Right renal pelvis (tissue), 4 donors: ENCODE measurements at regions not wholly inside any gene's neighbourhood (a gene's known extent, or its start where the extent isn't known, plus 50 kb on each side); places are given as distances from the start of the nearest gene placed in this dataset.
"Not testable (repeated sequence)": the region's sequence is repeated elsewhere in the genome, so short reads cannot be mapped to it uniquely, and the experiment has no call there.

Source experiments
- DNase-seq, 4 donors: peaks; one replicate each; pipeline ENCODE4 v3.0.0-alpha.2; 2013; ENCODE audit warnings: low read depth in 4 of 4, low spot score in 3 of 4, missing footprints in 1 of 4

DNA sequence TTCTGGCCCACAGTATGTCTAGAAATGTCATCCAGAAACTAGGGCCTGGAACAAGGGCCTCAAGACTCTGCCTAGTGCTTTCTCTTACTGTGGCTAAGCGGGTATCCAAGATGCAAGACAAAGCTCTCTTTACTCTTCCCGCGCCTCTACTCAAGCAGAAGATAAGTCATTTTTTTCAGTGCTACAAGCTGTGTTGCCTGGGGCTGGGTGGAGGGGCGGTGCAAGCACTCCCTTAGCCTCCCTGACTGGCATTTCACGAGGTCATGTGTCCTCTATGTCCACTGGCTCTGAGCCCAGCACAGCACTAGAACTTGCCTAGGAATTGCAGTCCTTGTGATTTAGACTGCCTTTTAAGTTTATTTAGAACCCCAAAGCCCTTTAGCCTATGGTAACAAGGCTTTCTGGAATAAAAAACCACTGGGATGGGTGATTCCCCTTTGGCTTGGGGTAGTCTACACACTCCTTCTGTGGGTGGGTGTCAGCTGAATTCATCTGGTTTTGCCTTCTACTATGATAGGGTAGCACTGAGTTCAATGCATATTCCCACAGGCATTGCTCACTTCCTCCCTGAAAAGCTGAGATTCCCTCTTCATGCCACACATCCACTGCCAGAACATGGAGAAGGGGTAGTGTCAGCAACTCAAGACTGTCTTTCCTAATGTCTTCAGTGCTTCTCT lies 371.8 kb upstream of the KCND2 start:
- DNase-seq = no peak

DNA sequence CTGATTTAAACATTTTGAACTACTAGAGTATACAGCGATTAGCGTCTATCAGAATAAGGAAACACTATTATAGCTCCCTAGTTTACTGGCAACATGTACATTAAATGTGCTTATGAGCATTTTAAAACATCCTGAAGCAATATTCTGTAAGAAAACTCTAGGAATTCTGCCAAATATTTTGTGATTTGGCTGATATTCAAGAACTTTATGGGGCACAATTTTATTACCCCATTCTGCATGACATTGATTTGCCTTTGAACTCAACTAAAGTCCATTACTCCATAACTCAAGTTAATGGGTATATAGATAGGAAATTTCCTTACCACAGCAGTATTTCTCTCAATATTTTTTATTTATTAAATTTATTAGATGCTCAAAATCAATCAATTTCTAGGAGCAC lies 369.9 kb upstream of the KCND2 start:
- peak in 2 of 4 donors; percentile 10 to 25 for DNase-seq

DNA sequence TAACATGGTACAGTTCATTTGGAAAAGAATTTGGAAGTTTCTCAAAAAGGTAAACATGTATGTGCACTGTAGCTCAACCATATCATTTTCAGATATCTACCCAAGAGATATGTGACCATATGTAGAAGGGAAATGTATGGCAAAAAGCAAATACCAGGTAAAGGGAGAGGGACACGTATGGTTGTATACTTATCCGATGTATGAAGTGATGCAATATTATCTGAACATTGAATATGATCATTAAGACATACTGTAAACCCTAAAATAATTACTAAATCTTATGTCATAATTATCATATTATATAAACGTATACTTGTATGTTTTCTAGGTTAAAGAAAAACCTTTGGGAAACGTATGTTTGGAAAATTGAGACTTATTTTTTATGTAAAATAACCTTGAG lies 367.5 kb upstream of the KCND2 start:
- no peak for DNase-seq

DNA sequence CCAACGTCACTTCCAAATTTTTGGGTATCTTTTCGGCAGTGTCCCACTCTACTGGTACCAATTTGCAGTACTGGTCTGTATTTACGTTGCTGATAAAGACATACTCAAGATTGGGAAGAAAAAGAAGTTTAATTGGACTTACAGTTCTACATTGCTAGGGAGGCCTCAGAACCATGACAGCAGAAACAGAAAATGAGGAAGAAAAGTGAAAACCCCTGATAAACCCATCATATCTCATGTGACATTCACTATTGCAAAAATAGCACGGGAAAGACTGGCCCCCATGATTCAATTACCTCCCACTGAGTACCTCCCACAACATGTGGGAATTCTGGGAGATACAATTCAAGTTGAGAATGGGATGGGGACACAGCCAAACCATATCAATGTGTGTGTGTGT lies 364.0 kb upstream of the KCND2 start:
- DNase-seq = no peak

DNA sequence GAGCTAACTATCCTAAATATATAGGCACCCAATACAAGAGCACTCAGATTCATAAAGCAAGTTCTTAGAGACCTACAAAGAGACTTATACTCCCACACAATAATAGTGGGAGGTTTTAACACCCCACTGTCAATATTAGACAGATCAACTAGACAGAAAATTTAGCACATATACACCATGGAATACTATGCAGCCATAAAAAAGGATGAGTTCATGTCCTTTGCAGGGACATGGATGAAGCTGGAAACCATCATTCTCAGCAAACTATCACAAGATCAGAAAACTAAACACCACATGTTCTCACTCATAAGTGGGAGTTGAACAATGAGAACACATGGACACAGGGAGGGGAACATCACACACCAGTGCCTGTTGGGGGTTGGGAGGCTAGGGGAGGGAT lies 358.9 kb upstream of the KCND2 start:
- DNase-seq = not testable (repeated sequence)

DNA sequence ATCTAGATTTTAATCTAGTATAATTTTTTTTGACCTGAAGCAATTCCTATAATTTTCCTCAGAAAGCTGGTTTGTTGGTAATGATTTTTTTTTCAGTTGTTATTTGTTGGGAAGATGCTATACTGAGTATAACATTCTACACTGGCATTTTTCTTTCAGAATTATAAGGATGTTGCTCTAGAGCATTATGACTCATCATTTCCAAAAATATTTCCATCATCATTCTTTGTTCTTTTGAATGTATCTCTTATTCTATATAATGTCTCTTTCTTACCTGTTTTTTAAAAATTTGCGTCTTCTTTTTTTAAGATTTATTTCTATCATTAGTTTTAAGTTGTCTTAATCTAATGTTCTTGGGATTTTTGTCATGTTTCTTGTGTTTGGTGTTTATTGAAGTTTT lies 356.5 kb upstream of the KCND2 start:
- DNase-seq = no peak

DNA sequence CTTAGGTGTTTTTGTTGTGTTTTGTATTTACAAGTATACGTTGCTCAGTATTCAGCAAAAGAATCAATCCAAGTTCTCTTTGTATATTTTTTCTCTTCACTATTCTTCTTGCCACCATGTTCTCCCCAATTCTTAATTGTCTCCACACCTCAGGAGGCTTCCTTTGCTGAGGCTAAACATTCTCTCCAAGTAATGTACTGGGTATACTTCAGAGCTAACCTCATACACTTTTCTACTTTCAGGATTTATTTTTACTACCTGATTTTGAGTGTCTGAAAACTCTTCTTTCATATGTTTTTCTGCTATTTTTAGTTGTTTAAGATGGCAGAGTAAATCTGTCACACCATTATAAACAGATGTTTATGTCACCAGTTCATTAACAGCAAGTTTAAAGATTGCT lies 354.8 kb upstream of the KCND2 start:
- no peak for DNase-seq

DNA sequence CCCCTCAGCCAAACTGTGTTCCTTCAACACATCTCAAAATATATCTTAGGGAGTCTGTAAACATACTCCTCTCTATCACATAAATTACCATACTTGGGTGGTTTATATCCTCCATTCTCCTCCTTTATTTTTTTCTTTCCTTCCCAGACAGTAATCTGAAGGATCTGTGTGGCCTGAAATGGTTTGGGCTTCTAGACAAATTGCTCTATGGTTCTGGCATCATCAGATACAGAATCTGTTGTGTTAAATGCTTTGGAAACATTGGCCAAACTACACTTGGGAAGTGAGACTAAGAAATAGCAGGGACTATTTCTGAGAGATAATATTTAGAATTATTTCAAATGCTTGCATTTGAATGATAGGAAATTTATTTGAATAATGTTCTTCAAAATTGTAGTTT lies 353.0 kb upstream of the KCND2 start:
- no peak for DNase-seq

DNA sequence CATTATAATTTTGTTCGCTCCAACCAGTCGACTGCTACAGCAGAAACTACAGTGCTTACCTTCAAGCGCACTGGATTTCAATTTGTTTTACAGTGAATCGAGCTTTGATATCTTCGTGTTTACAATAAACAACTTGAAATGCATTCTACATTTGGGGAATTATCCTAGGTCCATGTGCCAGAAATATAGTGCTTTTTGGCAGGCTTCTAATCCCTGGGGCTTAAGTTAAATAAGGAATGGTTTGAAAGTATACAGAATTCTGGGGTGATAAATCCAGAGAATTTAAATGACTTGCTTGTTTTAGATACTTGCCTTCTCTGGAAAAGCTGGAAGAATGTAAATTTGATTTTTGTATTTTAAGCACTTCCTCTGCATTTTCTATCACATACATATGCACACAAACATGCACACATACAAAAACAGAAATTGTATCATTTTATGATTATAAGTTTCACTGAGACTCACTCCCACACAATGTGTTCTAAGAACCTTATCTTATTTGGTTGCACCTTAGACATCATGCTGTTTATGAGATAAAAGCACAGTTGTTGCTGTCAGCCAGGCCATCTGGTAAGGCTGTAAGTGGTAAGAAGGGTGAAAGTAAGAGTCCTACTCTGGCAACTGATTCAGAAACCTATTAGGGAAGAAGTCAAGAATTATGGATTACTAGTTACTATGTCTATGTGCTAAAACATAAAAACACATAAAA lies 347.2 kb upstream of the KCND2 start:
- DNase-seq = no peak

DNA sequence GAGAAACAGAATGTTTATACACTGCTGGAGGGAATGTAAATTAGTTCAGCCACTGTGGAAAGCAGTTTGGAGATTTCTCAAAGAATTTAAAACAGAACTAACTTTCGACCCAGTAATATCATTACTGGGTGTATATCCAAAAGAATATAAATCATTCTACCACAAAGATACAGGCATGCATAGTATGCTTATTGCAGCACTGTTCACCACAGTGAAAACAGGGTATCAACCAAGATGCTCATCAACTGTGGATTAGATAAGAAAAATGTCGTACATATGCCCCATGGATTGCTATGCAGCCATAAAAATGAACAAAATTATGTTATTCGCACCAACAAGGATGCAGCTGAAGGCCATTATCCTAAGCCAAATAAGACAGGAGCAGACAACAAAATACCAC lies 343.1 kb upstream of the KCND2 start:
- no peak for DNase-seq

DNA sequence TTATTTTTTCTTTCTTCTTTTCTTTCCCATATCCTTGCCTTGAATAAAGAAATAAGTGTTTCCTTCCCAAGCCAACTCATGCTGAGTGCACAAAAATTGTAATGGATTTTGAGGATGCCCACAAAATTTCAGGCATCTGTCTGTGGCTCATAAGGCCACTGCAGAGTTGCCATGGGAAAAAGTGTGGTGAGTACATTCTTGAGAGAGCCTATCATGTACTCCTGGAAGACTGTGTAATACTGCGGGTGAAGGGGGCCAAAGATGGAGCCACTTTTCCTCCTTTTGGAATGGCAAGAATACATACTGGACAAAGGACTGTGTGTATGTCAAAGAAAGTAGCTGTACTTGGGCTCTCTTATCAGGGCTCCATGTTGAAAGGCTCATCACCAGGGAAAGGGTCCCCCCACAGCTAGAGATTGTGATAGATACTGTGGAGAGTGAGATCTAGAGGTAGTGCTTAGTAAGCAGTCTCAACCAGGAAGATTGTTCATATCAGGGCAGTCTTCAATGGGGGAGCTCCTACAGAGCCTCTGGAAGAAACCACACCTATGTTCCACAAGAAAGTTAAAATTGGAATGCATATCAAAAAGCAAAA lies 341.6 kb upstream of the KCND2 start:
- DNase-seq = no peak

DNA sequence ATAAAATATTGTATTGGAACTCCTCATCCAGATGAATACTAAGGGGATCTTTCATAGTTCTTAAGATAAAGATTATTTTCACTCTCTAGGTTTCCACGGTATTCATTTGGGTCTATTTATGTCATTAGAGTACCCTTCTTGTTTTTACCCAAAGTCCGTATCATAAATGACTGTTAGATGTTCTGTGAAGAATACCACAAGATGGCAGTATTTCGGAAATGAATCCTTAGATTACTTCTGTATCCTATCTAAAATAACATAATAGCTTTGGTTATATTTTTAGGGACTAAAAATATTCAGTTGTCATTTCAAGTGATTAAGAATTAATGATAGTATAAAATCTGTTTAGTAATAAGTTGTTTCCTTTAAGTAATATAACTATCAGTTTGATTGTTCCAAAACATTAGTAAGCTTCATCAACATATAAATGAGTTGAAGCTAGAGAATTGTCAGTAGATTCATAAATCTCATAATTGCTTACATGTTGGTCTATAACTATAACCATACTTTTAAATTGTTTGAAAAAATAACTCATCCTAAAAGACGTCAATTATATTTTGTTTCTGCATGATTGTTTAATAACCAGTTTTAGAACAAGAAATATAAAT lies 337.5 kb upstream of the KCND2 start:
- DNase-seq = peak; percentile 5 to 12 (median 8)

DNA sequence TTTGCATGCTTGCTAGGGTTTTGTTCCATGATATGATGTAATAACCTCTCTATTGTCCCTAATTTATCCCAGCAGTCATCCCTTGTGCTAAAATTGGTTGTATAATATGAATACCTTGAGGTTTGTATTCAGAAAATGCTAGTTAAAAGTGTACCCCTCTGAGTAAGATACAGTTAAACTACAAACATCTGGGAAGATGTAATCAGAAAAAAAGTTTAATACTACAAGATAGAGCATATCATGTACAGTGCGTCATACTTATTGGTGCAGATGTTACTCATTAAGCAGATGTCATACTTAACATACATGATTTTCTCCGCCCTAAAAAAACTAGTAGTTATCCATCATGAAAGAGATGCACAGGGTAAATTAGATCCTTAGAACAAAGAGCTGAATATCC lies 336.1 kb upstream of the KCND2 start:
- no peak for DNase-seq

DNA sequence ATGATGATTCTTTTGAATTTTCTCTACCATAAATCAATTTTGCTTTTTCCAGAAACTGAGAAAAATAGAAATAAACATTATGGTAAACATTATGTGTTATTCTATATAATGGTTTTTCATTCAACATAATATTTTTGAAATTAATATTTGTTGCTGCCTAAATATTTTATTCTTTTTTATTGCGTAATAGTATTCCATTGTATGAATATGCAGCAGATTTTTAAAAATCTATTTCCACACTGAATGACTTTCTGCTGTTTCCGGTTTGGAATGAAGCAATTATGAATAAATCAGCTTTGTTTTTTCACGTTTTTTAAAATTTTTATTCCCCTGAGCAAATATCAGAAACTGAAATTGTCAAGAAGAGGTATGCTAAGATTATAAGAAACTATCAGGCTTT lies 335.2 kb upstream of the KCND2 start:
- no peak for DNase-seq

DNA sequence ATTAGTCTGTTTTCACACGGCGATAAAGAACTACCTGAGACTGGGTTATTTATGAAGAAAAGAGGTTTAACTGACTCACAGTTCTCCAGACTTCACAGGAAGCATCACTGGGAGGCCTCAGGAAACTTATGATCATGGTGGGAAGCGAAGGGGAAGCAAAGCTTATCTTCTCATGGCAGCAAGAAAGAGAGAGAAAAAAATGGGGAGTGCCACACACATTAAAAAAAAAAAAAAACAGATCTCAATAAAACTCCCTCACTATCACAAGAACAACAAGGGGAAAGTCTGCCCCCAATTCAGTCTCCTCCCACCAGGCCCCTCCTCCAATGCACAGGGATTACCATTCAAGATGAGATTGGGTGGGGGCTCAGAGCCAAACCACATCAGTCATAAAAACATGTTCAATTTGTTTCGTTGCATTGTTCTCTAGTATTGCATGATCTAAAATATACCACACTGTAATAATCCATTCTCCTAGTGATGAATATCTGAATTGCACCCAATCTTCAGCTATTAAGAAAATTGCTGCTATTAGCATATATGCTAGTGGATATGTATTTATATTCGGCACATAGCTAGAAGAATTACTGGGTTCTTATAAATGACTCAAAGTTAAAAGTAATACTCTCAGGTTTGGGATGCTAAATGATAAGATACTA lies 328.9 kb upstream of the KCND2 start:
- DNase-seq = no peak

DNA sequence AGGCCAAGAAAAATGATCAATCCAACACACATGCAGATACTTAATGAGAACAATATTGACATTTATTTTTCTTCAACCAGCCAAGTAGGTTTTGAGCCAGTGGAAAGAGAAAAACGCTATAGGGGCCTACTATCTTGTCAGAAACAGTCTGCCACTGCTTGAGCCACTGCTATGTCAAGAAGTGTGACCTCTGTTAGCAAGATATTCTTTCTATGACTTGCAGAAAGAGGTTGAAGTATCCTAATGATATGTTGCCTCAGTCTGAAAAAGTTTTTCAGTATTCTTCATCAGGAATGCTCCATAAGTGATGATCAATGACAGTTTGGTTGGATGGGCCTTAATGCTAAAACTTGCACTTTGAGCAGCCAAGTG lies 328.4 kb upstream of the KCND2 start:
- DNase-seq = no peak

DNA sequence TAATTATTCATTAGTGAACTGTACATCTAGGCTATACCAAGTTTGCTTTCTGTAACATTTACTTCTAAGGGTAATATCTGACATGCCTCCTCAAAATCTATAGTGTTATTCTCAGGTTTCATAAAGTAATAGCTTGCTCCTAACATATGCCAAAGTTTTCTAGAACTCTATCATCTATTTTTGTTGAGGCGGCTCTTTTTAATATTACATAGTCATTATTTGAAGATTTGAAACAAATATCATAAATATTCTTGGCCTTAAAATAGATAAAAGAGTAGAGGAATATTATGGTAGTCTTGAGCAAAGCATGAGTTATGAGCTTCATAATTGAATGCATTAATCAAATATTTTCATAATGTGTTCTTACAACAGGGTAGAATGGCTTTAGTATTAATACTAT lies 327.2 kb upstream of the KCND2 start:
- DNase-seq = no peak

DNA sequence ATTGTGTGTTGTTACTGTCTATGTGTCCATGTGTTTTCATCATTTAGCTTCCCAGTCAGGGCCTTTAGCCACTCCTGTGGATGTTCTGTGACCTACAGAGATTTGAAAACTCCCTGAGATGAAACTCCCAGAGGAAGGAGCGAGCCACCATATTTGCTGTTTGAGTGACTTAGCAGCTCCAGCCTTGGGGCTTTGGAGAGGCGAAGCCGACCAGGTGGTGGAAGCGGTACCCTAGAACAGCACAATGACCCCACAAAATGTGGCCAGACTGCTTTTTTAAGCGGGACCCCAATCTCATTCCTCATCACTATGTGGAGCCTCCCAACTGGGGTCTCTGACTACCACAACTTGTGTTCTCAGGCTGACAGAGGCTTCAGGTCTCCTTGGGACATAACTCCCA lies 323.9 kb upstream of the KCND2 start:
- DNase-seq = no peak

DNA sequence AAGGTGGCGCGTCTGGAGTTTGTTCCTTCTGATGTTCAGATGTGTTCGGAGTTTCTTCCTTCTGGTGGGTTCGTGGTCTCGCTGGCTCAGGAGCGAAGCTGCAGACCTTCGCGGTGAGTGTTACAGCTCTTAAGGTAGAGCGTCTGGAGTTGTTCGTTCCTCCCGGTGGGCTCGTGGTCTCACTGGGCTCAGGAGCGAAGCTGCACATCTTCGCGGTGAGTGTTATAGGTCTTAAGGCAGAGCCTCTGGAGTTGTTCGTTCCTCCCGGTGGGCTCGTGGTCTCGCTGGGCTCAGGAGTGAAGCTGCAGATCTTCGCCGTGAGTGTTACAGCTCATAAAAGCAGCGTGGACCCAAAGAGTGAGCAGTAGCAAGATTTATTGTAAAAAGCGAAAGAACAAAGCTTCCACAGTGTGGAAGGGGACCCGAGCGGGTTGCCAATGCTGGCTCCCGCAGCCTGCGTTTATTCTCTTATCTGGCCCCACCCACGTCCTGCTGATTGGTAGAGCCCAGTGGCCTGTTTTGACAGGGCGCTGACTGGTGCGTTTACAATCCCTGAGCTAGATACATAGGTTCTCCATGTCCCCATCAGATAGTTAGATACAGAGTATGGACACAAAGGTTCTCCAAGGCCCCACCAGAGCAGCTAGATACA lies 322.5 kb upstream of the KCND2 start:
- not testable (repeated sequence) for DNase-seq

DNA sequence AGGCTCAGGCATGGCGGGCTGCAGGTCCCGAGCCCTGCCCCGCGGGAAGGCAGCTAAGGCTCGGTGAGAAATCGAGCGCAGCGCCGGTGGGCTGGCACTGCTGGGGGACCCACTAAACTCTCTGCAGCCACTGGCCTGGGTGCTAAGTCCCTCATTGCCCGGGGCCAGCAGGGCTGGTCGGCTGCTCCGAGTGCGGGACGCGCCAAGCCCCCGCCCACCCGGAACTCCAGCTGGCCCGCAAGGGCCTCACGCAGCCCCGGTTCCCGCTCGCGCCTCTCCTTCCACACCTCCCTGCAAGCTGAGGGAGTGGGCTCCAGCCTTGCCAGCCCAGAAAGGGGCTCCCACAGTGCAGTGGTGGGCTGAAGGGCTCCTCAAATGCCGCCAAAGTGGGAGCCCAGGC lies 321.4 kb upstream of the KCND2 start:
- not testable (repeated sequence) for DNase-seq

DNA sequence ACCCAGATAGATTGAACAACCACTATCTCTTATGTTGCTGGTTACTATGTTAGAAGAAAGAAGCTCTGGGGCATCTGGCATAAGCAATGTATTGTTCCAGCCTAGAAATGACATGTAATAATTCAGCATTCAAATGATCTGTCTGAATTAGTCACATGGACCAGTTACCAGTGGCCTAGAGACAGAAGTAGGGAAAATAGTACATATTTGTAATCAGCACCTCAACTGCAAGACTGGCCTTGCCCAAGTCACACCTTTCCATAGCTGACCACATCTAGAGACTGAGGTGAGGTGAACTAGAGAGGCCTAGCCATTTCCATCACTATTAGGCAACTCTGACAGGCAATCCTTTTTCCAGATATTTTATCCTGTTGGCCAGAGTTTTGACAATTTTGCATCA lies 315.6 kb upstream of the KCND2 start:
- no peak for DNase-seq
